Fibroblast of lung (primary cell): ENCODE measurements at regions not wholly inside any gene's neighbourhood (a gene's known extent, or its start where the extent isn't known, plus 50 kb on each side); places are given as distances from the start of the nearest gene placed in this dataset.

ENCODE experiments used
- DNase-seq, 2 donors: peaks; one replicate each; pipeline versions ENCODE4 v3.0.0 to v3.0.0-alpha.2; 2010; ENCODE audit warnings: low read depth in 2 of 2
- H2AFZ ChIP-seq: 2 replicates; pipeline ENCODE4 v1.5.1; 2012; ENCODE audit warnings: low read length, control low read depth, inconsistent platforms
- H3K27ac ChIP-seq: 2 replicates; pipeline ENCODE4 v1.5.1; 2011; ENCODE audit warnings: low read length, control low read depth; ENCODE audit not compliant: insufficient read depth
- H3K27me3 ChIP-seq: 2 replicates; pipeline ENCODE4 v1.5.1; 2011; ENCODE audit warnings: mild to moderate bottlenecking, low read length; ENCODE audit not compliant: control insufficient read depth, insufficient read depth
- H3K36me3 ChIP-seq: 2 replicates; pipeline ENCODE4 v1.5.1; 2011; ENCODE audit warnings: low read length; ENCODE audit not compliant: control insufficient read depth, insufficient read depth
- H3K4me1 ChIP-seq: 2 replicates; pipeline ENCODE4 v1.5.1; 2011; ENCODE audit warnings: low read length; ENCODE audit not compliant: control insufficient read depth, insufficient read depth; ENCODE audit errors: extremely low read depth
- H3K4me2 ChIP-seq: 2 replicates; pipeline ENCODE4 v1.5.1; 2011; ENCODE audit warnings: low read length, control low read depth; ENCODE audit not compliant: insufficient read depth; ENCODE audit errors: extremely low read depth
- H3K4me3 ChIP-seq, 4 experiments: fragments of 200-600 bp in 1 of 4; sonication (generic) in 1 of 4; replicated peaks in 1 of 4; 2 replicates each; pipeline ENCODE4 v1.5.1; 2011 to 2016; ENCODE audit warnings: low read length in 4 of 4, low read depth in 3 of 4, mild to moderate bottlenecking in 3 of 4, control low read depth in 2 of 4, inconsistent platforms in 1 of 4, mixed read lengths in 1 of 4; ENCODE audit not compliant: insufficient read depth in 1 of 4; ENCODE audit errors: control extremely low read depth in 1 of 4
- H3K79me2 ChIP-seq: 2 replicates; pipeline ENCODE4 v1.5.1; 2012; ENCODE audit warnings: mild to moderate bottlenecking, low read length, inconsistent platforms; ENCODE audit not compliant: control insufficient read depth, insufficient read depth
- H3K9ac ChIP-seq: 2 replicates; pipeline ENCODE4 v1.5.1; 2011; ENCODE audit warnings: mild to moderate bottlenecking, low read length, control low read depth; ENCODE audit not compliant: insufficient read depth
- H3K9me3 ChIP-seq: 2 replicates; pipeline ENCODE4 v1.5.1; 2012; ENCODE audit warnings: low read depth, low read length; ENCODE audit not compliant: control insufficient read depth, insufficient read depth
- H4K20me1 ChIP-seq: 2 replicates; pipeline ENCODE4 v1.5.1; 2011; ENCODE audit warnings: low read length; ENCODE audit not compliant: control insufficient read depth, insufficient read depth; ENCODE audit errors: extremely low read depth
- CTCF ChIP-seq, 2 donors: IDR thresholded peaks in 1 of 2; conservative IDR thresholded peaks in 1 of 2; 1 replicate in 1 of 2; 2 replicates in 1 of 2; pipeline ENCODE4 v1.5.1; 2011 to 2012; ENCODE audit warnings: low read length in 2 of 2, control low read depth in 1 of 2, inconsistent platforms in 1 of 2, low read depth in 1 of 2, mild to moderate bottlenecking in 1 of 2
- EZH2 ChIP-seq: IDR thresholded peaks from 2 replicates; pipeline ENCODE4 v1.5.1; 2012; ENCODE audit warnings: low read length, control low read depth, mild to moderate bottlenecking; ENCODE audit errors: missing control alignments

GRCh38 chr14:71338153-71338552, 430.9 kb downstream of the PCNX1 start:
- Histone ChIP-seq H3K27me3 (no peaks in the 10 kb centered on the region), H3K27ac (no peak overlapping the region), H3K9me3 (no peaks in the 10 kb centered on the region), H4K20me1 (no peaks in the 10 kb centered on the region), H3K36me3 (no peaks in the 10 kb centered on the region), H3K4me2 (no peak overlapping the region), H3K79me2 (peaks cover 7% of the 10 kb centered on the region), H3K4me1 (no peaks in the 10 kb centered on the region), H2AFZ (no peak overlapping the region), H3K4me3 (no peak overlapping the region), H3K9ac (no peak overlapping the region)
- no peak for TF ChIP-seq EZH2
- TF ChIP-seq CTCF (conservative IDR thresholded peaks at IDR 0.05 in 1 of 2, IDR thresholded peaks at IDR 0.05 in 1 of 2; ENCODE audit: low read depth in 1 of 2, low read length in 2 of 2), result no peak
- no peak for DNase-seq

- no peak for TF ChIP-seq CTCF (conservative IDR thresholded peaks at IDR 0.05 in 1 of 2, IDR thresholded peaks at IDR 0.05 in 1 of 2; ENCODE audit: low read depth in 1 of 2, low read length in 2 of 2)
- no peak for TF ChIP-seq EZH2
- Histone ChIP-seq H3K4me2 (no peak overlapping the region), H3K4me1 (no peaks in the 10 kb centered on the region), H3K9me3 (no peaks in the 10 kb centered on the region), H3K9ac (no peak overlapping the region), H3K27me3 (no peaks in the 10 kb centered on the region), H2AFZ (no peak overlapping the region), H4K20me1 (no peaks in the 10 kb centered on the region), H3K79me2 (peaks cover 5% of the 10 kb centered on the region), H3K36me3 (no peaks in the 10 kb centered on the region), H3K4me3 (no peak overlapping the region), H3K27ac (no peak overlapping the region)
- DNase-seq, result no peak
These were observed 432.6 kb downstream of the PCNX1 start for GRCh38 chr14:71339650-71340415.

GRCh38 chr14:71341156-71341555, 433.9 kb downstream of the PCNX1 start:
- no peak overlapping the region for H2AFZ ChIP-seq
- H3K4me3 ChIP-seq, result no peak overlapping the region
- TF ChIP-seq EZH2 (no peak), CTCF (conservative IDR thresholded peaks at IDR 0.05 in 1 of 2, IDR thresholded peaks at IDR 0.05 in 1 of 2; ENCODE audit: low read depth in 1 of 2, low read length in 2 of 2) (no peak)
- no peaks in the 10 kb centered on the region for H3K27me3 ChIP-seq
- no peak overlapping the region for H3K9ac ChIP-seq
- peaks cover 7% of the 10 kb centered on the region for H3K79me2 ChIP-seq
- no peaks in the 10 kb centered on the region for H4K20me1 ChIP-seq
- H3K4me2 ChIP-seq, result no peak overlapping the region
- H3K9me3 ChIP-seq, result no peaks in the 10 kb centered on the region
- H3K36me3 ChIP-seq, result no peaks in the 10 kb centered on the region
- H3K27ac ChIP-seq, result no peak overlapping the region
- DNase-seq, result no peak
- no peaks in the 10 kb centered on the region for H3K4me1 ChIP-seq
